Motor neuron (in vitro differentiated cells): ENCODE measurements at regions not wholly inside any gene's neighbourhood (a gene's known extent, or its start where the extent isn't known, plus 50 kb on each side); places are given as distances from the start of the nearest gene placed in this dataset.

ENCODE experiments used
- ATAC-seq, 8 experiments: fragments of 200-7000 bp; cut with Tn5 transposase; replicated peaks in 6 of 8; 2 replicates each; pipeline ENCODE4 v1.8.0; 2021; ENCODE audit warnings: mild to moderate bottlenecking in 8 of 8, moderate library complexity in 8 of 8
- H3K27ac ChIP-seq, 2 donors: fragments of 250-450 bp; sonication (Bioruptor Pico); 2 replicates each; pipeline ENCODE4 v1.9.0; 2021; ENCODE audit warnings: antibody characterized with exemption in 2 of 2, mild to moderate bottlenecking in 2 of 2, moderate library complexity in 1 of 2
- H3K4me1 ChIP-seq, 2 donors: fragments of 250-450 bp; sonication (Bioruptor Pico); replicated peaks in 1 of 2; 2 replicates each; pipeline ENCODE4 v1.6.1; 2021; ENCODE audit warnings: antibody characterized with exemption in 2 of 2, mild to moderate bottlenecking in 2 of 2, moderate library complexity in 1 of 2
- H3K4me3 ChIP-seq, 5 donors: fragments of 250-450 bp; sonication (Bioruptor Pico); 2 replicates each; pipeline ENCODE4 v1.9.0; 2021; ENCODE audit warnings: antibody characterized with exemption in 5 of 5, mild to moderate bottlenecking in 5 of 5, moderate library complexity in 4 of 5
- WGBS, 10 experiments: fragments of 450-650 bp; shearing (Covaris generic); methylation state at CpG; one replicate each; pipeline ENCODE4 v1.0.0; 2022; 5-methylcytosine and 5-hydroxymethylcytosine counted together
- in situ Hi-C, 9 experiments: fragments of 400-800 bp; cut with MboI; loops; one replicate each; pipeline ENCODE4 v1.15.0; 2021; ENCODE audit warnings: low sequenced_read_pairs in 9 of 9, low pct_unique_long_range_greater_than_20kb in 2 of 9; ENCODE audit not compliant: unreplicated experiment in 9 of 9

GRCh38 chr14:42673963-42674362 lies 1067.3 kb downstream of the LRFN5 start:
- Histone ChIP-seq H3K27ac (no peak overlapping the region), H3K4me3 (no peak overlapping the region), H3K4me1 (no peaks in the 10 kb centered on the region)
- ATAC-seq = no peak
- in situ Hi-C loops = no loop called here

DNA sequence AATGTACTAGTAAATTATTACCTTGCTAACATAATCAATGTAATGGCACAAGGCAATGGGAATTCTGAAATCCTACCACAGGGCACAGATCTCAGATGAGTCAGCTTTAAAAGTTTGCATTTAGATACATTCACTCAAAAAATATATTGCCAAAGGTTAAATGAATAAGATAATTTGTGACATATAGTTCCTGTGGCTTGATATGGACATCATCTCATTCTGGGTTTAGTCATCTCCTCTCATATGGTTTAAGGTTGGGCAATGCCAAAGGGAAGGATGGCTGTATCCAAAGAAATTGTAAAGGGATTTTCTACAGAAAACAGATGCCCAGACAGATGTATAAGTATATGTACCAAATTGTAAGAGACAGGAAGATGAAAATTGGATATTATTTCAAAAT lies 1065.0 kb downstream of the LRFN5 start:
- ATAC-seq = no peak
- H3K27ac ChIP-seq = no peak overlapping the region
- in situ Hi-C loops = no loop called here

DNA sequence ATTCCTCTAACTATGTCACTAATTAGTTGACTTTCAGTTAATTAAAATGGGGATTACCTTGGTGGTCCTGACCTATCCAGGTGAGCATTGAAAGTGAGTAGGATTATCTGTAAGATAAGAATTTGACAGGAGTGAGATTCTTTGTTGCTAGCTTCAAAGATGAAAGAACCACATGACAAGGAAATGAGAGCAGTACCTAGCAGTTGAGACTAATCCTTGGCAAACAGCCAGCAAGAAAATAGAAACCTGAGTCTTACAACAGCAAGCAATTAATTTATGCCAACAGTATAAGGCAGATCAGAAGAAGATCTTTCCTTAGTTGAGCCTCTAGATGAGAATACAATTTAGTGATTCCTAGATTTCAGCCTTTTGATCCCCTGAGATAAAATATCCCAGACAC lies 1058.4 kb downstream of the LRFN5 start:
- Histone ChIP-seq H3K4me3 (no peak overlapping the region), H3K27ac (no peak overlapping the region), H3K4me1 (no peaks in the 10 kb centered on the region)
- no peak for ATAC-seq
- in situ Hi-C loops = no loop called here

More for the DNA sequence above, 1065.0 kb downstream of the LRFN5 start:
- Histone ChIP-seq H3K4me3 (no peak overlapping the region), H3K4me1 (no peaks in the 10 kb centered on the region)

DNA sequence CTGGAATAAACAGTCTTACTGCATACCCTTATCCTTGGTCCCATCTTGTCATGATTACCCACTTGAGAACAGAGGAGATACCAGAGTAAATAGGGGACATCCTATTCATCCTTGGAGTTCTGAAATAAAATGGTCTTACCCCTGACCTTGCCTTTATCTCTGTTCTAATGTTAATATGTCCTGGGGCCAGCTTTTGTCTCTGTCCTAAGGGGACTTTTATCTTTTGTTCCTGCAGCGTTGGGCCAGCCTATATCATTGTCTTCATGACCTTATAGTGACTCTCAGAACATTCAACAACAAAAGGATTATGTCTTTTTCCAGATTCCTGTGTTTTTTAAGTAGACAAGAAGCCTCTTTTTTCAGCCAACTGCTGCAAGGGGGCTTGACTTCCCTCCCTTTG lies 1057.5 kb downstream of the LRFN5 start:
- ATAC-seq = no peak
- 0 to 29% (median 0%) methylated on average over 1 of the region's 1 CpG; no CpG with 5 or more reads in 5 of the 10 experiments for WGBS, 10 experiments
- Histone ChIP-seq H3K4me3 (no peak overlapping the region), H3K27ac (no peak overlapping the region), H3K4me1 (no peaks in the 10 kb centered on the region)
- in situ Hi-C loops = no loop called here

GRCh38 chr14:42654707-42655106 lies 1048.0 kb downstream of the LRFN5 start:
- 0 to 76% (median 60%) methylated on average over 1 to 2 of the region's 2 CpGs for WGBS, 10 experiments
- no peak overlapping the region for H3K27ac ChIP-seq
- H3K4me1 ChIP-seq = no peaks in the 10 kb centered on the region
- in situ Hi-C loops = no loop called here
- no peak overlapping the region for H3K4me3 ChIP-seq
- no peak for ATAC-seq

DNA sequence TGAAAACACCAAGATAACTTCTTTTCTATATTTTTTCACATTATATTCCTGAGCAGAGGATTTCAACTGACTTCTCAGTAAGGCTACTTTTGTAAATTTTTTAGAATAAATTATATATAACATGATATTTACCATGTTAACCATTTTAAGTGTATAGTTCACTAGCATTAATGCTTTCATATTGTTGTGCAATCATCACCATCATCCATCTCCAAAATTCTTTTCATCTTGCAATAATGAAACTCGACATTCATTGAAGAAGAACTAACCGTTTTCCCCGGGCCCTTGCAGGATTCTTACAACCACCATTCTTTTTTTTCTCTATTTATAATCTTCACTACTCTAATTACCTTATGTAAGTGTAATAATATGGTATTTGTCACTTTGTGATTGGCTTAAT lies 1036.1 kb downstream of the LRFN5 start:
- Histone ChIP-seq H3K27ac (no peak overlapping the region), H3K4me1 (no peaks in the 10 kb centered on the region), H3K4me3 (no peak overlapping the region)
- ATAC-seq = no peak
- in situ Hi-C loops = no loop called here
- 6 to 100% (median 85%) methylated on average over 3 of the region's 3 CpGs; no CpG with 5 or more reads in 1 of the 10 experiments for WGBS, 10 experiments

DNA sequence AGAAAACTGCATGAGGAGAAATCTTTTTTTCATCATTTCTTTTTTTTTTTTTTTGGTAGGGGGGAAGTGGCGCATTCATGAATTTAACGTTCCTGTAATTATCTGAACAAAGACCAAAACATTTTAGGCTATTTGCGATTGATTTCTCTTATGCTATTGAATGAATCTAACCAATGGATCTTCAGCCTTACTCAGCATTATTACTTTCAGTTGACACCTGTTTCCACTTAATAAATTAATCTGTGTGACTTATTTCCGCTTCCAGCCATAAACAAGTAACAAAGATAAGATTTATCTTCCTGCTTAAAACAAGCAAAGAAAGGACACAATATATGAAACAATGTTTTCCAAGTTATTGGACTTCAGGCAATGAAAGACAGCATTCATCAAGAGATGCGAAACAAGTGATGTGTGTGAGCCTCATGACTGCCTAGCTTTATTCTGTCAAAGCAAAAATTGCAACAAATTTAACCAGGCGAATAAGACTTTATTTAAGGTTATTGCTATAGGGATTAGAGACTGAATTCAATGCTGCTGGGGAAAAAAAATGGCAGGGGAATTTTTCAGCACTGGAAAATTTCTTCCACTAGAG lies 1026.9 kb downstream of the LRFN5 start:
- H3K27ac ChIP-seq = no peak overlapping the region
- no peaks in the 10 kb centered on the region for H3K4me1 ChIP-seq
- no peak for ATAC-seq
- no peak overlapping the region for H3K4me3 ChIP-seq
- in situ Hi-C loops = no loop called here
- WGBS, 10 experiments = 41 to 97% (median 86%) methylated on average over 2 to 6 of the region's 6 CpGs

DNA sequence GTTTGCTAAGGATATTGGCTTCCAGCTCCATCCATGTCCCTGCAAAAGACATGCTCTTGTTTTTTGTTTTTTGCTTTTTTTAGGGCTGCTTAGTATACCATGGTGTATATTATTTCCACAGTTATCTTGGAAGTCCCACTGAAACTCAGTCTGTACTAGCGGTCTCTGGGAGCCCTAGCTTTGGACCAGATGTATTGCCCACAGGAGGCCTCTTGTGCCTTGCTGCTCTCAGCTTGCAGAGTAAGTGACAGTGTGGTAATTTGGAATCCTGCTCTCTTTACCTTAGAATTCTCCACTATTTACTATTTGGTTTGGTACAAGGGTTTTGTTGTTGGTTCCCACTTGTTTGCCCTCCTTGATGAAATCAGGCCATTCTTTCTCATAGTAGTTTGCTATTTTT lies 1022.9 kb downstream of the LRFN5 start:
- ATAC-seq = no peak
- 17 to 100% (median 86%) methylated on average over 1 of the region's 1 CpG; no CpG with 5 or more reads in 6 of the 10 experiments for WGBS, 10 experiments
- Histone ChIP-seq H3K4me3 (no peak overlapping the region), H3K27ac (no peak overlapping the region), H3K4me1 (peaks cover 5 to 15% of the 10 kb centered on the region in 2 donors)
- in situ Hi-C loops = no loop called here

DNA sequence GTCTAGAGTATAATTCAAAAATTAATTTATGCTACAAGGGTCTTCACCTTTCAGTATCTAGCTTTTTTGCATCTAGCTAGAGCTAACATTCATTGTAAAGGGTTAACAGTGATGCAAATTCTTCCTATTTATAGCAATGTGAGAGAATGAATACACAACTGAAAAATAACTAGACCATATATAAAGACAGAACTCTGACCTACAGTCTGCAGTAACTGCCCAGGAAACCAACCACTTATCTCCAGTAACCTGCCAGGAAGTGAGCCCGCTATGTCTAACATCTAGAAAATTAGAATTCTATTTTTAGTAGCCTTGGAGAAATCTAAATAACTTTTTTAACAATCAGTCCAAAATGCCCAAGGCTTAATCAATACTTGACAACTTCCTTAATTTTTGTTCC lies 1021.9 kb downstream of the LRFN5 start:
- Histone ChIP-seq H3K27ac (no peak overlapping the region), H3K4me1 (peaks cover 5 to 15% of the 10 kb centered on the region in 2 donors), H3K4me3 (no peak overlapping the region)
- WGBS, 10 experiments = 36 to 100% (median 92%) methylated on average over 1 of the region's 1 CpG; no CpG with 5 or more reads in 2 of the 10 experiments
- ATAC-seq = no peak
- in situ Hi-C loops = no loop called here

DNA sequence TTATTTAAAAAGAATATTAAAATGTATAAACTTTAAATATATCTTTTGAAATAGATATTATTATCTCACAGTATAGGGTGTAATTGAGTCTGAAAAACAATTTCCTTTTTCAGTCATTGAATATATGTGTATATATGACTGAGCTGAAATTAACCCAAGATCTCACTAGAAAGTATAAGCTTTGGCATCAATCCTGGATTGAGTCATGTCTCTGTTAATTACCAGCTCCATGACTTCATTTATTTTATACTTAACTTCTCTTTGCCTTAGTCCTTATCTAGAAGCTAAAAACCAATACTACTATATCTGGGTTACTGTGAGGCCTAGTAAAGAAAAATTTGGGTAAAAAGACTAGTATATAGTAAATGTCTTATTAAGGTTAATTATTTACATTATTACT lies 1020.3 kb downstream of the LRFN5 start:
- H3K4me1 ChIP-seq = peaks cover 5 to 15% of the 10 kb centered on the region in 2 donors
- no peak overlapping the region for H3K4me3 ChIP-seq
- no peak for ATAC-seq
- H3K27ac ChIP-seq = no peak overlapping the region
- in situ Hi-C loops = no loop called here

- Histone ChIP-seq H3K4me3 (no peak overlapping the region), H3K27ac (no peak overlapping the region), H3K4me1 (peaks cover 5 to 15% of the 10 kb centered on the region in 2 donors)
- no peak for ATAC-seq
- 0 to 71% (median 29%) methylated on average over 1 of the region's 1 CpG; no CpG with 5 or more reads in 3 of the 10 experiments for WGBS, 10 experiments
- in situ Hi-C loops = no loop called here
These were observed 1018.5 kb downstream of the LRFN5 start for GRCh38 chr14:42624980-42625761.

DNA sequence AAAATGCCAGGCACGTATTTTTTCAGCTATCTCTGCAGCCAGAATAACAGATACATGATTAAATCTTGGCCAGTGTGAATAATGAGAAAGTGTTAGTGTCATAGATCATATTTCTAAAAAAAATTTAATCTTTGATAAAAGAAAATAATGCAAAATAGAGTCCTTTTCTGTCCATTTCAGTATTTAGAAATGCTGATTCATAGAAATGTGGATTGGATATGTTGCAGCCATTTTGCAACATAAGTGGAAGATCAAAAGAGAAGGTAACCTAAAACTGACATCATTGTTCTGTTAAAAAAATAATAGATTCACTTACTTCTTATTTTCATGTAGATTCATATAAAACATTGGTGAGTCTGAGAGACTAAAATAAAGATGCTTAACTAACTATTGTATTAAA lies 1010.3 kb downstream of the LRFN5 start:
- no peak for ATAC-seq
- Histone ChIP-seq H3K27ac (no peak overlapping the region), H3K4me3 (no peak overlapping the region), H3K4me1 (no peaks in the 10 kb centered on the region)
- WGBS, 10 experiments = 0 to 100% (median 40%) methylated on average over 1 of the region's 1 CpG; no CpG with 5 or more reads in 3 of the 10 experiments
- in situ Hi-C loops = no loop called here

- WGBS, 10 experiments = 6 to 100% (median 83%) methylated on average over 1 to 2 of the region's 3 CpGs; no CpG with 5 or more reads in 1 of the 10 experiments
- no peaks in the 10 kb centered on the region for H3K4me1 ChIP-seq
These were observed 1000.2 kb downstream of the LRFN5 start for GRCh38 chr14:42606839-42607238.

GRCh38 chr14:42602336-42602845 lies 995.7 kb downstream of the LRFN5 start:
- in situ Hi-C loops = no loop called here
- WGBS, 10 experiments = 44 to 100% (median 83%) methylated on average over 1 of the region's 1 CpG; no CpG with 5 or more reads in 5 of the 10 experiments
- ATAC-seq = no peak

More at GRCh38 chr14:42606839-42607238, 1000.2 kb downstream of the LRFN5 start:
- Histone ChIP-seq H3K27ac (no peak overlapping the region), H3K4me3 (no peak overlapping the region)
- ATAC-seq = no peak
- in situ Hi-C loops = no loop called here

More at GRCh38 chr14:42602336-42602845, 995.7 kb downstream of the LRFN5 start:
- no peak overlapping the region for H3K27ac ChIP-seq
- H3K4me1 ChIP-seq = no peaks in the 10 kb centered on the region
- no peak overlapping the region for H3K4me3 ChIP-seq
